ENCODE measurements at regions not wholly inside any gene's neighbourhood (a gene's known extent, or its start where the extent isn't known, plus 50 kb on each side); places are given as distances from the start of the nearest gene placed in this dataset.

DNA sequence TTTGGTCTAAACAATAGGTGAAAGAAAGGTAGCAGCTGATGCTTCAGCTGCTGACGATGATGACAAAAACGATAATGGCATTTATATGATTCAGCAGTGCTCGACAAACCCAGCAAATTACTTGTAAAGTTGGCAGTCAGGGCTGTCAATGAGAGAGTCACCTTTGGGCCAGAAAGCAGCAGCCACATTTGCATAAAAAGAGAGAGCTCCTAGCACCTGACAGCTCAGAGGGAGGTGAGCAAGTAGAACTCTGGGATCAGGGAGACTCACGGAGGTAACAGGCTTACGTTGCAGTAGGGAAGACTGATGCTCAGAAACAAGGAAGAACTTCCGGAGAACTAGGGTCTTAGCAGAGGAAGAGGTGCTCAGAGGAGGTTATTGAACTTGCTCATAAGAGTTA is 291.9 kb upstream of the ZFHX3 start:
- intact Hi-C loops (cut with DNase I): no loop called here
- Histone ChIP-seq H3K36me3 (ENCODE audit: control insufficient read depth in 1 of 2, insufficient read depth in 2 of 2, low read length in 1 of 2) (no peaks in the 10 kb centered on the region), H3K4me3 (ENCODE audit: low read length in 2 of 2) (no peak overlapping the region), H3K27me3 (ENCODE audit: control insufficient read depth in 1 of 2, insufficient read depth in 2 of 2, low read length in 1 of 2) (no peaks in the 10 kb centered on the region), H3K27ac (ENCODE audit: low read depth in 1 of 2, low read length in 2 of 2) (no peak overlapping the region), H3K9me3 (ENCODE audit: control insufficient read depth, low read length) (peaks cover 2% of the 10 kb centered on the region), H3K4me1 (ENCODE audit: control insufficient read depth in 1 of 2, insufficient read depth in 2 of 2, low read length in 2 of 2) (no peaks in the 10 kb centered on the region)
- WGBS, 2 donors: 73 to 77% methylated on average over 6 of the region's 6 CpGs
- no peak for ATAC-seq (ENCODE audit: low FRiP score)
- no peak for DNase-seq

DNA sequence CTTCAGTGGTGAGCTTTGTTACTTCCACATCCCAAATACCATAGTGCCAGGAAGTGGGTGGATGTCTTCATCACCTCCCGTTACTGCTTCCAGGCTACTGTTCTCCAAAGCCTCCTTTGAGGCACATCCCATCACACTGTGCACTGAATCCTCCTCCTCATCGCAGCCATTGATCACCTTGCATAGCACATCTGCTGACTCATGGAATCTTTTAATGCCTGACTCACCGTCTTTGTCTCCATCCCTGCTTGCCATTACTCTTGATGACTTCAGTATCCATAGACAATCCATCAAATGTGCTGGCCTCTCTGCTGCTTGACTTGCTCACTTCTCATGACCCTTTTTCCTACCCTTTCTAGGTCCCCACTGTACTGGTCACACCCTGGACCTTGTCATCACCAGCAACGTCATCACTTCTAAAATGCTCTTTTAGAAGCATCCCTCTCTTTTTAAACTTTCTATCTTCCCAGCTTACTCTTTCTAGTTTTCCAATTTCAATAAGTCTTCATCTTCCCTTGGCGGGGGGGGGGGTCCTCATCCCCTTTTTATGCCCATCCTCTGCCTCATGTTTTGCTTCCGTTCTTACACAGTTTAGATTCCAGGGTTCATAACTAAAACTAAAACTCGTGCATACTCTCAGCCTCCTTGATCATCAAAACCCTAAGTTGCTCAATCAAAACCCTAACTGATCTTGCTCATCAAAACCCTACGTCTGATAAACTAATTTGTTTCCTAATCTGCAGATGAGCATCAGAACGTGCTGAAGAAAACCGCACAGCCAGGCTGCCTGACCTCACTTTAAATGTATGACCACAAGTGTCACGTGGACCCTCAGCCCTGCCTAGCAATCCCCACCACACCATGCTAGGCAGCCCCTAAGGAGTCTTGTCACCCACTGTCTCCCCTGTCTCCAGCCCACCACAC is 289.7 kb upstream of the ZFHX3 start:
- ATAC-seq (ENCODE audit: low FRiP score): no peak
- H3K9me3 ChIP-seq (ENCODE audit: control insufficient read depth, low read length): peaks cover 2% of the 10 kb centered on the region
- 88% methylated on average over 11 of the region's 11 CpGs for WGBS, 2 donors

DNA sequence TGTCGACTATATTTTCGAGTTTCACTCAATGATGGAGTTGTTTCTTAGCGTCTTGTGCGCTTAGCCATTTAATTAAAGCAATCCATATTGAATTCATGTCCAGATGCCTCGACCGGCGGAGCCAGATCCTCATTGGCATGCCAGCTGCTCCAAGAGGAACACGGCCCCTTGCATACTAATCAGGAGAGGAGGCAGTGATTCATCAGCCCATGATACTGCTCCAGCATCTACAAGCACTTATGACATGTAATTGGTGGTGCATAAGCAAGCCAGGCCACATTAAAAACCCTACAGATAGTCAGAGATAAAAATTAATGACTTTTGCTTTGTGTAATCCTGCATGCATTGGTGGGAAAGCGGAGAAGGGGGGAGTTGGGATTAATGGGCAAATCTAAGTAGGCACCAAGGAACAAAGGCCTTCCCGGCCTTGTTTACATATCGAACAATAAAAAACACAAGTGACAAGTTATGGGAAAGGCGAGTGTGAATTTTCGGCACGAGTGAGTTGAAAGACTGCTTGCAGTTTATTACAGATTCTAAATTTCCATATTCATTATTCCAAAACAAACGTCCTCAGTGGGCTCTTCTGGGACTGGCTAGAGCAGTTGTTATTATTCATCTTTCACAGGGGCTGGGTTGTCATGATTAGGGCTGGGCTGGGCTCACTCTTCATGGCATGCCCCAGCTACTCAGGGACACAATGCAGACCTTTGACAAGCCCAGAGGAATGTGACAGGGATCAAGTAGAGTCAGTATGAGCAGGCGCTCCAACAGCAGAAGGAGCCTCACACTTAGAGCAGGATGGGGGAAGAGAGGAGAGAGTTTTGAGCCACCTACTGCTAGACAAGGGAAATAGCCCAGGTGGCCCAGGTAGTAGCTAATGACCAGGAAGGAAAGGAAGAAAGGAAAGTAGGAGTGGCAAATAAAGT is 281.7 kb upstream of the ZFHX3 start:
- ATAC-seq (ENCODE audit: low FRiP score): no peak
- no peak overlapping the region for H3K27ac ChIP-seq (ENCODE audit: low read depth in 1 of 2, low read length in 2 of 2)
- 81 to 88% methylated on average over 16 of the region's 16 CpGs for WGBS, 2 donors
- H3K4me1 ChIP-seq (ENCODE audit: control insufficient read depth in 1 of 2, insufficient read depth in 2 of 2, low read length in 2 of 2): no peaks in the 10 kb centered on the region
- no peaks in the 10 kb centered on the region for H3K36me3 ChIP-seq (ENCODE audit: control insufficient read depth in 1 of 2, insufficient read depth in 2 of 2, low read length in 1 of 2)
- no peaks in the 10 kb centered on the region for H3K9me3 ChIP-seq (ENCODE audit: control insufficient read depth, low read length)
- peaks cover 0 to 2% of the 10 kb centered on the region in 2 donors for H3K27me3 ChIP-seq (ENCODE audit: control insufficient read depth in 1 of 2, insufficient read depth in 2 of 2, low read length in 1 of 2)
- intact Hi-C loops (cut with DNase I): no loop called here
- DNase-seq: no peak
- no peak overlapping the region for H3K4me3 ChIP-seq (ENCODE audit: low read length in 2 of 2)

More for the DNA sequence above, 289.7 kb upstream of the ZFHX3 start:
- Histone ChIP-seq H3K27me3 (ENCODE audit: control insufficient read depth in 1 of 2, insufficient read depth in 2 of 2, low read length in 1 of 2) (no peaks in the 10 kb centered on the region), H3K27ac (ENCODE audit: low read depth in 1 of 2, low read length in 2 of 2) (no peak overlapping the region), H3K36me3 (ENCODE audit: control insufficient read depth in 1 of 2, insufficient read depth in 2 of 2, low read length in 1 of 2) (no peaks in the 10 kb centered on the region), H3K4me3 (ENCODE audit: low read length in 2 of 2) (no peak overlapping the region), H3K4me1 (ENCODE audit: control insufficient read depth in 1 of 2, insufficient read depth in 2 of 2, low read length in 2 of 2) (no peaks in the 10 kb centered on the region)
- no peak for DNase-seq
- intact Hi-C loops (cut with DNase I): no loop called here

DNA sequence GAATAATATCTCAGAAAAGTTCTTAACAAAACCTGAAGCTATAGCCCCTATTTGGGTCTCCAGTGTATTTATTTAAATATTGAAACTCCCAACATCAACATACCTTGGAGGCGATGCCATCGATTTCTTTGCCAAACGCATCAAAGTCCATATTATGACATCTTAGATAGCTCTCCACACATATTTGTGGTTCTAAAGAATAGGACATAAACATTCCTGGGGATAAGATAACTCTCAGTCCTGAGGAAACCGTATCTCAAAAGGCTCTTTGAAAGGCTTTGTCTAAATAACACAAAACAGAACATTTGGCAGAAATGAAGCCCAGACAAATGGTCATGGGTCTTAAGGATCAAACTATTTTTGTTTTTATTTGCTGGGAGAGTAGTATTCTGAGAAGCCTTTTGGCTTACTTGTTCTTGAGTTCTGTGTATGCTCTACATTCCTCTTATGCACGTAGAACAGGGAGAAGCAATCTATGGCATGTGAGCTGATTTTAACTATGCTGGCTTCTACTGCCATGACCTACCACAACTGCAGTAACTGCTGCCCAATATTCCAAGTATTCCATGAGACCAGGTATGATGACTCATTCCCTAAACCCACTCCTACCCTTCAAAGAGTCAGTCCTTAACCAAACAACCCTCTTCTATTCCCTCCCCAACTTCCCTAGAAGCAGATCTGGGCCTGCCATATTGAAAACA is 279.0 kb upstream of the ZFHX3 start:
- no peaks in the 10 kb centered on the region for H3K36me3 ChIP-seq (ENCODE audit: control insufficient read depth in 1 of 2, insufficient read depth in 2 of 2, low read length in 1 of 2)
- 56 to 63% methylated on average over 5 of the region's 5 CpGs for WGBS, 2 donors
- intact Hi-C loops (cut with DNase I): no loop called here
- DNase-seq (no peak), ATAC-seq (ENCODE audit: low FRiP score) (no peak)
- H3K4me3 ChIP-seq (ENCODE audit: low read length in 2 of 2): no peak overlapping the region
- H3K27me3 ChIP-seq (ENCODE audit: control insufficient read depth in 1 of 2, insufficient read depth in 2 of 2, low read length in 1 of 2): peaks cover 0 to 2% of the 10 kb centered on the region in 2 donors
- H3K27ac ChIP-seq (ENCODE audit: low read depth in 1 of 2, low read length in 2 of 2): no peak overlapping the region
- H3K4me1 ChIP-seq (ENCODE audit: control insufficient read depth in 1 of 2, insufficient read depth in 2 of 2, low read length in 2 of 2): no peaks in the 10 kb centered on the region
- no peaks in the 10 kb centered on the region for H3K9me3 ChIP-seq (ENCODE audit: control insufficient read depth, low read length)

DNA sequence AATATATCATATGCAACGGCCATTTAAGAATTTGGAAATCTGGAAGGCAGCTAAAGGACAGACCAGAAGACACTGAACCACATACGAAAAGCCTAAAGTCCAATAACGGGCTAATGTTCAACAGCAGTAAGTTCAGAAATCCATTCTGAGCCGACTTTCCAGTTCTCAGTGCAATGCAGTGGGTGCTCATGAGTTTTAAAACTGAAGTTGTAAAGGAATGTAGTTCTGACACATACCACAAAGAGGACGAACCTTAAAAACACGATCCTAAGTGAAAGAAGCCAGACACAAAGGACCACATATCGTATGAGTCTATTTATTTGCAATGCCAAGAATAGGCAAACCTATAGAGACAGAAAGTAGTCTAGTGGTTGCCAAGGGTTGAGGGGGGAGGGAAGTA is 278.3 kb upstream of the ZFHX3 start:
- Histone ChIP-seq H3K4me3 (ENCODE audit: low read length in 2 of 2) (no peak overlapping the region), H3K36me3 (ENCODE audit: control insufficient read depth in 1 of 2, insufficient read depth in 2 of 2, low read length in 1 of 2) (no peaks in the 10 kb centered on the region), H3K9me3 (ENCODE audit: control insufficient read depth, low read length) (no peaks in the 10 kb centered on the region), H3K27me3 (ENCODE audit: control insufficient read depth in 1 of 2, insufficient read depth in 2 of 2, low read length in 1 of 2) (peaks cover 0 to under 1% of the 10 kb centered on the region in 2 donors), H3K4me1 (ENCODE audit: control insufficient read depth in 1 of 2, insufficient read depth in 2 of 2, low read length in 2 of 2) (no peaks in the 10 kb centered on the region), H3K27ac (ENCODE audit: low read depth in 1 of 2, low read length in 2 of 2) (no peak overlapping the region)
- DNase-seq: no peak
- 84 to 89% methylated on average over 7 of the region's 7 CpGs for WGBS, 2 donors
- intact Hi-C loops (cut with DNase I): no loop called here
- ATAC-seq (ENCODE audit: low FRiP score): no peak

DNA sequence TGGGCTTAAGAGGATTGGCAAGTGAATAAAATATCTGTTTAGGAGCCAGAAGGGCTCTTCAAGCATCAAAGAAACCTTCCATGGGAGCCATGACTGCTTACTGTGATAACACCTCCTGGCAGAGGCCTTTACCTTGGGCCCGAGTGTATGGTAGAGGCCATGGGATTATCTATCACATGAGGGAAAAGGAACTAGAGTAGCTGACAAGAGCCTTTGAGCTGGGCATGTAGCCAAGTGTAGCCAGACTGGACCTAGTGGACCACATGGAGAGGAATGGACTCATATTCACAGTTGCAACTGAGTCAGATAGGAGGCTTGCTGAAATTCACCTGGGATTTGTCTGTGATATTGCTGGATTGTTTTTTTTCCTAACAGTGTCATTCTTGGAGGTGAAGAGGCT is 276.0 kb upstream of the ZFHX3 start:
- intact Hi-C loops (cut with DNase I): no loop called here
- Histone ChIP-seq H3K27me3 (ENCODE audit: control insufficient read depth in 1 of 2, insufficient read depth in 2 of 2, low read length in 1 of 2) (no peaks in the 10 kb centered on the region), H3K4me3 (ENCODE audit: low read length in 2 of 2) (no peak overlapping the region), H3K9me3 (ENCODE audit: control insufficient read depth, low read length) (no peaks in the 10 kb centered on the region), H3K27ac (ENCODE audit: low read depth in 1 of 2, low read length in 2 of 2) (no peak overlapping the region), H3K4me1 (ENCODE audit: control insufficient read depth in 1 of 2, insufficient read depth in 2 of 2, low read length in 2 of 2) (no peaks in the 10 kb centered on the region), H3K36me3 (ENCODE audit: control insufficient read depth in 1 of 2, insufficient read depth in 2 of 2, low read length in 1 of 2) (no peaks in the 10 kb centered on the region)
- ATAC-seq (ENCODE audit: low FRiP score) (no peak), DNase-seq (peak in 1 of 2 donors; percentile 71)
- 83 to 89% methylated on average over 1 of the region's 1 CpG for WGBS, 2 donors

DNA sequence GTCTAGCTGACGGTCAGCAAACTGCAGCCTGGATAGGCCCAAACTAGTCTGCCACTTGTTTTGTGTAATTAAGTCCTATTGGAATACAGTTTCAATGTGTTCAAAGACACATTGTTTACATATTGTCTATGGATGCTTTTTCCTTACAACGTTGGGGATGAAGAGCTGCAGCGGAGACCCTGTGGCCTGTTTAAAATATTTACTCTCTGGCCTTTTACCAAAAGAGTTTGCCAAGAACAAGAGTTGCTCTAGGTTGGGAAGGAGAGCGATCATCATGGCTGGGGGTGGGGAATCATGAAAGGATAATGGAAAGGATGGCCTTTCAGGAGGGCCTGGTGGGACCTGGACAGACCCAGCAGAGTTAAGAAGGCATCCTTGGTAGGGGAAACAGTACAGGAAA is 274.9 kb upstream of the ZFHX3 start:
- H3K4me3 ChIP-seq (ENCODE audit: low read length in 2 of 2): no peak overlapping the region
- no peaks in the 10 kb centered on the region for H3K27me3 ChIP-seq (ENCODE audit: control insufficient read depth in 1 of 2, insufficient read depth in 2 of 2, low read length in 1 of 2)
- WGBS, 2 donors: 49 to 53% methylated on average over 4 of the region's 4 CpGs
- no peak for DNase-seq
- no peaks in the 10 kb centered on the region for H3K4me1 ChIP-seq (ENCODE audit: control insufficient read depth in 1 of 2, insufficient read depth in 2 of 2, low read length in 2 of 2)
- no peak overlapping the region for H3K27ac ChIP-seq (ENCODE audit: low read depth in 1 of 2, low read length in 2 of 2)
- ATAC-seq (ENCODE audit: low FRiP score): no peak
- intact Hi-C loops (cut with DNase I): no loop called here
- no peaks in the 10 kb centered on the region for H3K9me3 ChIP-seq (ENCODE audit: control insufficient read depth, low read length)
- no peaks in the 10 kb centered on the region for H3K36me3 ChIP-seq (ENCODE audit: control insufficient read depth in 1 of 2, insufficient read depth in 2 of 2, low read length in 1 of 2)

DNA sequence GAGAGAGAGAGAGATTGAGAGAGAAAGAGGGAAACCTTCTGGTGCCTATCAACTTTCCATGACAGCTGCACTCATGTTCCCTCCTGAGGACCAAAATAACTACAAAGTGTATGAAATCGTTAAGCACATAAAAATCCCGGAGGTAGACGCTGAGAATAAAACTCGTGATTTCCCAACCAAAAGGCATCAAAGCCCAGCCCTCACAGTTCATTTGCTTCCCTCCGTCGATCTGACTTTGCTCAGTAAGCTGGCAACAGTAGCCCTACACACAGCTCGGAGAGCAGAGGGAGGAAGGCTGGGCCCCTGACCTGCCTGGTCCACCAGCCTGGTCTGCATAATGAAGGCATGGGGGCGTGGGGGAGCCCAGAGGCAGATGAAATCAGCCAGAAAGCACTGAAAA is 273.9 kb upstream of the ZFHX3 start:
- intact Hi-C loops (cut with DNase I): no loop called here
- H3K9me3 ChIP-seq (ENCODE audit: control insufficient read depth, low read length): no peaks in the 10 kb centered on the region
- DNase-seq (no peak), ATAC-seq (ENCODE audit: low FRiP score) (no peak)
- WGBS, 2 donors: 62 to 65% methylated on average over 8 of the region's 8 CpGs
- H3K27ac ChIP-seq (ENCODE audit: low read depth in 1 of 2, low read length in 2 of 2): no peak overlapping the region
- H3K4me1 ChIP-seq (ENCODE audit: control insufficient read depth in 1 of 2, insufficient read depth in 2 of 2, low read length in 2 of 2): no peaks in the 10 kb centered on the region
- H3K36me3 ChIP-seq (ENCODE audit: control insufficient read depth in 1 of 2, insufficient read depth in 2 of 2, low read length in 1 of 2): no peaks in the 10 kb centered on the region
- H3K4me3 ChIP-seq (ENCODE audit: low read length in 2 of 2): no peak overlapping the region
- no peaks in the 10 kb centered on the region for H3K27me3 ChIP-seq (ENCODE audit: control insufficient read depth in 1 of 2, insufficient read depth in 2 of 2, low read length in 1 of 2)

All from aorta (tissue), 5 donors.